Hepatocyte (in vitro differentiated cells): ENCODE measurements at regions not wholly inside any gene's neighbourhood (a gene's known extent, or its start where the extent isn't known, plus 50 kb on each side); places are given as distances from the start of the nearest gene placed in this dataset.

Source experiments
- DNase-seq: peaks from one replicate; pipeline ENCODE4 v3.0.0-alpha.2; 2016; ENCODE audit warnings: low spot score
- H2AFZ ChIP-seq: fragments of 200-600 bp; sonication (generic); 2 replicates; pipeline ENCODE4 v1.6.0; 2016; ENCODE audit warnings: antibody characterized with exemption, mild to moderate bottlenecking
- H3K27ac ChIP-seq: fragments of 200-600 bp; sonication (generic); 2 replicates; pipeline ENCODE4 v1.5.1; 2016; ENCODE audit warnings: mild to moderate bottlenecking
- H3K27me3 ChIP-seq: fragments of 200-600 bp; sonication (generic); 2 replicates; pipeline ENCODE4 v1.6.1; 2016
- H3K36me3 ChIP-seq: fragments of 200-600 bp; sonication (generic); replicated peaks from 2 replicates; pipeline ENCODE4 v1.5.1; 2016; ENCODE audit warnings: low read depth; ENCODE audit not compliant: insufficient read depth
- H3K4me1 ChIP-seq: fragments of 200-600 bp; sonication (generic); 2 replicates; pipeline ENCODE4 v1.5.1; 2016; ENCODE audit warnings: mild to moderate bottlenecking, moderate library complexity; ENCODE audit not compliant: insufficient read depth
- H3K4me2 ChIP-seq: fragments of 200-600 bp; sonication (generic); 2 replicates; pipeline ENCODE4 v1.6.0; 2016
- H3K4me3 ChIP-seq: fragments of 200-600 bp; sonication (generic); 2 replicates; pipeline ENCODE4 v1.5.1; 2016; ENCODE audit warnings: mild to moderate bottlenecking
- H3K79me2 ChIP-seq: fragments of 200-600 bp; sonication (generic); 2 replicates; pipeline ENCODE4 v1.6.0; 2017; ENCODE audit warnings: mild to moderate bottlenecking
- H3K9me2 ChIP-seq: fragments of 200-600 bp; sonication (generic); replicated peaks from 2 replicates; pipeline ENCODE4 v1.6.0; 2017; ENCODE audit warnings: mild to moderate bottlenecking; ENCODE audit not compliant: insufficient read depth
- H3K9me3 ChIP-seq: fragments of 200-600 bp; sonication (generic); 2 replicates; pipeline ENCODE4 v1.5.1; 2016; ENCODE audit warnings: low read depth, mild to moderate bottlenecking
- H4K20me1 ChIP-seq: fragments of 200-600 bp; sonication (generic); 2 replicates; pipeline ENCODE4 v1.6.0; 2016; ENCODE audit warnings: mild to moderate bottlenecking; ENCODE audit not compliant: insufficient read depth, poor library complexity, severe bottlenecking
- CTCF ChIP-seq: fragments of 200-600 bp; sonication (generic); IDR thresholded peaks from 2 replicates; pipeline ENCODE4 v1.5.1; 2016; ENCODE audit warnings: antibody characterized with exemption, mild to moderate bottlenecking; ENCODE audit not compliant: poor library complexity
- EZH2 ChIP-seq: fragments of 200-600 bp; sonication (generic); IDR thresholded peaks from 2 replicates; pipeline ENCODE4 v1.6.1; 2016; ENCODE audit warnings: antibody characterized with exemption, mild to moderate bottlenecking, borderline replicate concordance
- EZH2phosphoT487 ChIP-seq: fragments of 200-600 bp; sonication (generic); IDR thresholded peaks from one replicate; pipeline ENCODE4 v1.6.1; 2018; ENCODE audit warnings: antibody characterized with exemption, mild to moderate bottlenecking, low read depth, moderate library complexity; ENCODE audit not compliant: unreplicated experiment, severe bottlenecking
- WGBS: methylation state at CpG from one replicate; pipeline ENCODE4 v1.1.6; 2016; ENCODE audit warnings: low lambda C conversion rate; ENCODE audit errors: missing lambda C conversion rate; 5-methylcytosine and 5-hydroxymethylcytosine counted together

GRCh38 chr12:84191779-84192178 is 720.8 kb downstream of the SLC6A15 start:
- no peak overlapping the region for H3K27ac ChIP-seq
- H3K27me3 ChIP-seq, result no peaks in the 10 kb centered on the region
- H3K4me1 ChIP-seq, result no peaks in the 10 kb centered on the region
- DNase-seq, result no peak
- no peak overlapping the region for H2AFZ ChIP-seq
- no peaks in the 10 kb centered on the region for H3K79me2 ChIP-seq
- no peak overlapping the region for H3K4me2 ChIP-seq
- no peaks in the 10 kb centered on the region for H4K20me1 ChIP-seq
- WGBS, result 90% methylated on average over 3 of the region's 3 CpGs
- H3K4me3 ChIP-seq, result no peak overlapping the region
- H3K36me3 ChIP-seq, result no peaks in the 10 kb centered on the region
- TF ChIP-seq CTCF (no peak), EZH2 (no peak), EZH2phosphoT487 (no peak)
- no peaks in the 10 kb centered on the region for H3K9me3 ChIP-seq
- H3K9me2 ChIP-seq, result no peaks in the 10 kb centered on the region

GRCh38 chr12:84186433-84186832 is 726.2 kb downstream of the SLC6A15 start:
- Histone ChIP-seq H3K4me3 (no peak overlapping the region), H3K79me2 (no peaks in the 10 kb centered on the region), H3K9me2 (no peaks in the 10 kb centered on the region), H4K20me1 (no peaks in the 10 kb centered on the region), H3K4me1 (no peaks in the 10 kb centered on the region), H2AFZ (no peak overlapping the region), H3K4me2 (no peak overlapping the region), H3K36me3 (no peaks in the 10 kb centered on the region), H3K27ac (no peak overlapping the region), H3K9me3 (no peaks in the 10 kb centered on the region), H3K27me3 (no peaks in the 10 kb centered on the region)
- no peak for TF ChIP-seq EZH2phosphoT487
- TF ChIP-seq EZH2, result no peak
- TF ChIP-seq CTCF, result no peak
- WGBS, result 23% methylated on average over 1 of the region's 1 CpG
- DNase-seq, result no peak

GRCh38 chr12:84183576-84183975 is 729.0 kb downstream of the SLC6A15 start:
- Histone ChIP-seq H3K27me3 (no peaks in the 10 kb centered on the region), H2AFZ (no peak overlapping the region), H4K20me1 (no peaks in the 10 kb centered on the region), H3K9me2 (no peaks in the 10 kb centered on the region), H3K4me1 (no peaks in the 10 kb centered on the region), H3K79me2 (no peaks in the 10 kb centered on the region), H3K9me3 (no peaks in the 10 kb centered on the region), H3K4me3 (no peak overlapping the region), H3K27ac (no peak overlapping the region), H3K4me2 (no peak overlapping the region), H3K36me3 (no peaks in the 10 kb centered on the region)
- DNase-seq, result no peak
- TF ChIP-seq EZH2phosphoT487 (no peak), CTCF (no peak), EZH2 (no peak)
- WGBS, result 86% methylated on average over 2 of the region's 2 CpGs

GRCh38 chr12:84174115-84174514 is 738.5 kb downstream of the SLC6A15 start:
- no peak overlapping the region for H3K4me3 ChIP-seq

More at GRCh38 chr12:84174115-84174514, 738.5 kb downstream of the SLC6A15 start:
- TF ChIP-seq EZH2, result no peak
- TF ChIP-seq CTCF, result no peak
- TF ChIP-seq EZH2phosphoT487, result no peak
- Histone ChIP-seq H3K79me2 (no peaks in the 10 kb centered on the region), H3K27ac (no peak overlapping the region), H4K20me1 (no peaks in the 10 kb centered on the region), H3K36me3 (no peaks in the 10 kb centered on the region), H3K9me3 (no peaks in the 10 kb centered on the region), H3K27me3 (no peaks in the 10 kb centered on the region), H3K4me2 (no peak overlapping the region), H2AFZ (no peak overlapping the region), H3K9me2 (no peaks in the 10 kb centered on the region), H3K4me1 (no peaks in the 10 kb centered on the region)
- DNase-seq, result no peak
- WGBS, result 89% methylated on average over 5 of the region's 5 CpGs
